T-cell (primary cell): ENCODE measurements at regions not wholly inside any gene's neighbourhood (a gene's known extent, or its start where the extent isn't known, plus 50 kb on each side); places are given as distances from the start of the nearest gene placed in this dataset.

Experiments
- ATAC-seq, 4 experiments: fragments of 200-7000 bp in 3 of 4; fragments of 150-1000 bp in 1 of 4; cut with Tn5 transposase; replicated peaks in 1 of 4; 1 replicate in 3 of 4; 2 replicates in 1 of 4; pipeline ENCODE4 v1.10.0; 2021; ENCODE audit warnings: moderate library complexity in 3 of 4, mild to moderate bottlenecking in 2 of 4, moderate number of reproducible peaks in 1 of 4
- CTCF ChIA-PET, 2 donors: fragments of 300-600 bp; sonication (Branson Sonifier 250); formaldehyde crosslinking; loops; one replicate each; lab custom pipeline; 2022; ENCODE audit warnings: antibody characterized with exemption in 2 of 2; lab: Charles Lee
- POLR2A ChIA-PET, 2 donors: fragments of 300-600 bp; sonication (Branson Sonifier 250); formaldehyde crosslinking; loops; one replicate each; lab custom pipeline; 2022; ENCODE audit warnings: antibody characterized with exemption in 2 of 2; lab: Charles Lee
- DNase-seq, 35 experiments: peaks; one replicate each; pipeline versions ENCODE4 v3.0.0 to v3.0.0-alpha.2; 2013 to 2023
- H3K27ac ChIP-seq: one replicate; pipeline ENCODE4 v1.5.1; 2013; ENCODE audit warnings: low read length
- H3K27me3 ChIP-seq, 2 experiments: replicated peaks in 1 of 2; 1 replicate in 1 of 2; 2 replicates in 1 of 2; pipeline versions ENCODE4 v1.6.1 to v1.7.0; 2013; ENCODE audit warnings: low read length in 1 of 2, mixed read lengths in 1 of 2; ENCODE audit not compliant: control insufficient read depth in 2 of 2, insufficient read depth in 2 of 2; ENCODE audit errors: extremely low read depth in 1 of 2
- H3K36me3 ChIP-seq, 2 donors: 1 replicate in 1 of 2; 2 replicates in 1 of 2; pipeline versions ENCODE4 v1.6.1 to v1.7.0; 2013; ENCODE audit warnings: low read length in 1 of 2; ENCODE audit not compliant: control insufficient read depth in 2 of 2, insufficient read depth in 1 of 2; ENCODE audit errors: extremely low read depth in 1 of 2
- H3K4me1 ChIP-seq, 2 experiments: 1 replicate in 1 of 2; 2 replicates in 1 of 2; pipeline versions ENCODE4 v1.6.1 to v1.7.0; 2013; ENCODE audit warnings: low read length in 2 of 2, mixed read lengths in 1 of 2; ENCODE audit not compliant: insufficient read depth in 2 of 2, control insufficient read depth in 1 of 2; ENCODE audit errors: extremely low read depth in 1 of 2
- H3K4me3 ChIP-seq, 2 donors: 1 replicate in 1 of 2; 2 replicates in 1 of 2; pipeline versions ENCODE4 v1.5.1 to v1.7.0; 2013; ENCODE audit warnings: mild to moderate bottlenecking in 2 of 2, low read length in 1 of 2, moderate library complexity in 1 of 2; ENCODE audit not compliant: control insufficient read depth in 1 of 2; ENCODE audit errors: extremely low read depth in 1 of 2
- H3K9me3 ChIP-seq: 2 replicates; pipeline ENCODE4 v1.7.0; 2013
- H3K27ac Mint-ChIP-seq, 2 donors: one replicate each; pipeline ENCODE4 v1.8.0; 2020 to 2021; ENCODE audit warnings: mild to moderate bottlenecking in 2 of 2, mixed read lengths in 2 of 2
- H3K27me3 Mint-ChIP-seq, 2 donors: one replicate each; pipeline ENCODE4 v1.8.0; 2021 to 2022; ENCODE audit warnings: mixed read lengths in 2 of 2
- H3K36me3 Mint-ChIP-seq: one replicate; pipeline ENCODE4 v1.8.0; 2021; ENCODE audit warnings: mixed read lengths
- H3K4me1 Mint-ChIP-seq, 3 donors: one replicate each; pipeline ENCODE4 v1.8.0; 2020 to 2022; ENCODE audit warnings: mixed read lengths in 3 of 3, mild to moderate bottlenecking in 1 of 3
- H3K4me3 Mint-ChIP-seq, 3 donors: one replicate each; pipeline ENCODE4 v1.8.0; 2020 to 2022; ENCODE audit warnings: mild to moderate bottlenecking in 3 of 3, mixed read lengths in 3 of 3, moderate library complexity in 3 of 3
- H3K9me3 Mint-ChIP-seq, 3 donors: one replicate each; pipeline ENCODE4 v1.8.0; 2020 to 2022; ENCODE audit warnings: mixed read lengths in 3 of 3
- WGBS: methylation state at CpG from one replicate; pipeline ENCODE4 v1.1.5; 2013; ENCODE audit warnings: missing lambda C conversion rate; ENCODE audit not compliant: insufficient coverage; 5-methylcytosine and 5-hydroxymethylcytosine counted together

GRCh38 chr2:126782648-126783047 is 116.0 kb upstream of the TEX51 start:
- Mint-ChIP-seq H3K27me3 (peaks cover 10 to 17% of the 10 kb centered on the region in 2 donors), H3K36me3 (no peaks in the 10 kb centered on the region), H3K4me1 (peaks cover 0 to under 1% (median under 1%) of the 10 kb centered on the region in 3 donors), H3K27ac (no peak overlapping the region), H3K4me3 (no peak overlapping the region), H3K9me3 (no peaks in the 10 kb centered on the region)
- no CpG with 5 or more reads among the region's 4 CpGs for WGBS
- ATAC-seq, result no peak
- ChIA-PET POLR2A (no interaction called here), CTCF (interaction anchor here (0.9 to 1.2 kb wide), 2 partner anchors 254 to 255 kb away, joined by 5 read pairs; no protein-coding TSS in a partner anchor)
- Histone ChIP-seq H3K36me3 (no peaks in the 10 kb centered on the region), H3K4me1 (no peaks in the 10 kb centered on the region), H3K4me3 (no peak overlapping the region), H3K9me3 (no peaks in the 10 kb centered on the region), H3K27ac (no peak overlapping the region), H3K27me3 (peaks cover 0 to 33% of the 10 kb centered on the region in 2 experiments)
- DNase-seq, result no peak

- Mint-ChIP-seq H3K9me3 (no peaks in the 10 kb centered on the region), H3K4me1 (no peaks in the 10 kb centered on the region), H3K27ac (no peak overlapping the region), H3K4me3 (no peak overlapping the region), H3K27me3 (peaks cover 10 to 17% of the 10 kb centered on the region in 2 donors), H3K36me3 (no peaks in the 10 kb centered on the region)
- Histone ChIP-seq H3K4me3 (no peak overlapping the region), H3K9me3 (no peaks in the 10 kb centered on the region), H3K4me1 (no peaks in the 10 kb centered on the region), H3K27me3 (peaks cover 0 to 33% of the 10 kb centered on the region in 2 experiments), H3K36me3 (no peaks in the 10 kb centered on the region), H3K27ac (no peak overlapping the region)
- no peak for ATAC-seq
- ChIA-PET CTCF (no interaction called here), POLR2A (no interaction called here)
- DNase-seq, result no peak
- no CpG with 5 or more reads among the region's 2 CpGs for WGBS
Observed at GRCh38 chr2:126783341-126783740, 115.3 kb upstream of the TEX51 start.

- H3K4me1 ChIP-seq, result no peaks in the 10 kb centered on the region
- no peak overlapping the region for H3K4me3 Mint-ChIP-seq
- H3K9me3 ChIP-seq, result no peaks in the 10 kb centered on the region
- no peaks in the 10 kb centered on the region for H3K36me3 Mint-ChIP-seq
- peaks cover 0 to 27% of the 10 kb centered on the region in 2 experiments for H3K27me3 ChIP-seq
- no peaks in the 10 kb centered on the region for H3K36me3 ChIP-seq
- H3K27ac ChIP-seq, result no peak overlapping the region
- ChIA-PET CTCF (interaction anchor here in 1 of 2 donors (0.6 kb wide), 1 partner anchor 7 kb away, joined by 3 read pairs; no protein-coding TSS in a partner anchor), POLR2A (no interaction called here)
- H3K4me3 ChIP-seq, result no peak overlapping the region
- H3K9me3 Mint-ChIP-seq, result no peaks in the 10 kb centered on the region
- H3K4me1 Mint-ChIP-seq, result no peaks in the 10 kb centered on the region
- peaks cover 10 to 17% of the 10 kb centered on the region in 2 donors for H3K27me3 Mint-ChIP-seq
- no peak overlapping the region for H3K27ac Mint-ChIP-seq
- DNase-seq (no peak), ATAC-seq (no peak)
- WGBS, result 84% methylated on average over 6 of the region's 6 CpGs
Observed at GRCh38 chr2:126784045-126784444, 114.6 kb upstream of the TEX51 start.

GRCh38 chr2:126784621-126785020 is 114.1 kb upstream of the TEX51 start:
- Mint-ChIP-seq H3K27me3 (peaks cover 10 to 17% of the 10 kb centered on the region in 2 donors), H3K4me3 (no peak overlapping the region), H3K9me3 (no peaks in the 10 kb centered on the region), H3K27ac (no peak overlapping the region), H3K4me1 (no peaks in the 10 kb centered on the region), H3K36me3 (no peaks in the 10 kb centered on the region)
- no peak for ATAC-seq
- no peaks in the 10 kb centered on the region for H3K9me3 ChIP-seq
- no peak overlapping the region for H3K4me3 ChIP-seq
- H3K27me3 ChIP-seq, result peaks cover 0 to 29% of the 10 kb centered on the region in 2 experiments
- H3K27ac ChIP-seq, result no peak overlapping the region
- no peaks in the 10 kb centered on the region for H3K4me1 ChIP-seq
- ChIA-PET POLR2A (no interaction called here), CTCF (interaction anchor here in 1 of 2 donors (0.6 kb wide), 1 partner anchor 8 kb away, joined by 3 read pairs; no protein-coding TSS in a partner anchor)
- no peak for DNase-seq
- H3K36me3 ChIP-seq, result no peaks in the 10 kb centered on the region
- WGBS, result 100% methylated on average over 1 of the region's 2 CpGs

- Histone ChIP-seq H3K27ac (no peak overlapping the region), H3K4me3 (no peak overlapping the region), H3K27me3 (peaks cover 0 to 30% of the 10 kb centered on the region in 2 experiments), H3K9me3 (no peaks in the 10 kb centered on the region), H3K36me3 (no peaks in the 10 kb centered on the region), H3K4me1 (no peaks in the 10 kb centered on the region)
- Mint-ChIP-seq H3K9me3 (no peaks in the 10 kb centered on the region), H3K4me3 (no peak overlapping the region), H3K4me1 (no peaks in the 10 kb centered on the region), H3K27ac (no peak overlapping the region), H3K27me3 (peaks cover 10 to 15% of the 10 kb centered on the region in 2 donors), H3K36me3 (no peaks in the 10 kb centered on the region)
- ATAC-seq (no peak), DNase-seq (no peak)
- ChIA-PET CTCF (no interaction called here), POLR2A (no interaction called here)
- 82% methylated on average over 3 of the region's 3 CpGs for WGBS
Observed at GRCh38 chr2:126785236-126785635, 113.5 kb upstream of the TEX51 start.

GRCh38 chr2:126785862-126786261 is 112.8 kb upstream of the TEX51 start:
- ChIA-PET CTCF (no interaction called here), POLR2A (no interaction called here)
- Histone ChIP-seq H3K4me3 (no peak overlapping the region), H3K27me3 (peaks cover 0 to 27% of the 10 kb centered on the region in 2 experiments), H3K27ac (no peak overlapping the region), H3K36me3 (no peaks in the 10 kb centered on the region), H3K9me3 (no peaks in the 10 kb centered on the region), H3K4me1 (no peaks in the 10 kb centered on the region)
- Mint-ChIP-seq H3K36me3 (no peaks in the 10 kb centered on the region), H3K27ac (no peak overlapping the region), H3K4me1 (no peaks in the 10 kb centered on the region), H3K9me3 (no peaks in the 10 kb centered on the region), H3K4me3 (no peak overlapping the region), H3K27me3 (peaks cover 5 to 12% of the 10 kb centered on the region in 2 donors)
- 75% methylated on average over 2 of the region's 2 CpGs for WGBS
- ATAC-seq (no peak), DNase-seq (no peak)

- no peaks in the 10 kb centered on the region for H3K9me3 Mint-ChIP-seq
- H3K4me3 ChIP-seq, result no peak overlapping the region
- ATAC-seq (no peak), DNase-seq (no peak)
- no peaks in the 10 kb centered on the region for H3K9me3 ChIP-seq
- no peaks in the 10 kb centered on the region for H3K36me3 ChIP-seq
- H3K27me3 Mint-ChIP-seq, result peaks cover 9 to 12% of the 10 kb centered on the region in 2 donors
- H3K36me3 Mint-ChIP-seq, result no peaks in the 10 kb centered on the region
- peaks cover 0 to 34% of the 10 kb centered on the region in 2 experiments for H3K27me3 ChIP-seq
- no peak overlapping the region for H3K27ac Mint-ChIP-seq
- 89% methylated on average over 4 of the region's 4 CpGs for WGBS
- H3K4me1 ChIP-seq, result no peaks in the 10 kb centered on the region
- no peaks in the 10 kb centered on the region for H3K4me1 Mint-ChIP-seq
- ChIA-PET POLR2A (no interaction called here), CTCF (no interaction called here)
- H3K27ac ChIP-seq, result no peak overlapping the region
- H3K4me3 Mint-ChIP-seq, result no peak overlapping the region
Observed at GRCh38 chr2:126786765-126787164, 111.9 kb upstream of the TEX51 start.
